HG02759 (cell line): ENCODE measurements at regions not wholly inside any gene's neighbourhood (a gene's known extent, or its start where the extent isn't known, plus 50 kb on each side); places are given as distances from the start of the nearest gene placed in this dataset.
"Not testable (repeated sequence)": the region's sequence is repeated elsewhere in the genome, so short reads cannot be mapped to it uniquely, and the experiment has no call there.

Experiments
- ATAC-seq: cut with Tn5 transposase; IDR thresholded peaks from one replicate; pipeline ENCODE4 v1.9.1; 2021; ENCODE audit warnings: mild to moderate bottlenecking, moderate library complexity; ENCODE audit not compliant: unreplicated experiment

DNA sequence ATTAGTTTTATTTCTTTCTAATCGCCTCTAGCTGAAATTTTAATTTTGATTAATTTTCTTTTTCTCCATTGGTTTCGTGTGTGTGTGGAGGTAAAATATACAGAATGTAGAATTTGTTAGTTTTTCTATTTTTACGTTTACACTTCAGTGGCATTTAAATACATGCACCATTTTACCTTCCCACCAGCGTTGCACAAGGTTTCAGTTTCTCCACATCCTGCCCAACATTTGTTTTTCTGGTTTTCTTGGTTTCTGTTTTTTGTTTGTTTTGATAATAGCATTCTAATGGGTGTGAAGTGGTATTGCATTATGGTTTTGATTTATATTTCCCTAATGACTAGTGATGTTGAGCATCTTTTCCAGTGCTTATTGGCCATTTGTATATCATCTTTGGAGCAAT lies 871.4 kb upstream of the DEFB115 start:
- ATAC-seq, result not testable (repeated sequence)

DNA sequence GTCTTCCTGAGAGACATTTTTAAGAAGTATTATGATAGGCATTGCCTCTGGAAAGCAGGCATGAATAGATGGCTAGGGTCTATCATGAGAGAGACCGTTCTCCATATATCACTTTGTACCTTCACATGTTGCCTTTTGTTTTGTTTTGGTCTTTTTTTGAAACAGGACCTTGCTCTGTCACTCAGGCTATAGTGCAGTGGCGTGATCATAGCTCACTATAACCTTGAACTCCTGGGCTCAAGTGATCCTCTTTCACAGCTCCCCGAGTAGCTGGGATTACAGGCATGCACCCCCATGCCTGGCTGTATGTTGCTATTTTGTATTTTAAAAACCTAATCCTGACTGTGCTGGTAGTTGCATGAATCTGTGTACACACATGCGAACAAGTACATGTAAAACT lies 869.6 kb upstream of the DEFB115 start:
- not testable (repeated sequence) for ATAC-seq

DNA sequence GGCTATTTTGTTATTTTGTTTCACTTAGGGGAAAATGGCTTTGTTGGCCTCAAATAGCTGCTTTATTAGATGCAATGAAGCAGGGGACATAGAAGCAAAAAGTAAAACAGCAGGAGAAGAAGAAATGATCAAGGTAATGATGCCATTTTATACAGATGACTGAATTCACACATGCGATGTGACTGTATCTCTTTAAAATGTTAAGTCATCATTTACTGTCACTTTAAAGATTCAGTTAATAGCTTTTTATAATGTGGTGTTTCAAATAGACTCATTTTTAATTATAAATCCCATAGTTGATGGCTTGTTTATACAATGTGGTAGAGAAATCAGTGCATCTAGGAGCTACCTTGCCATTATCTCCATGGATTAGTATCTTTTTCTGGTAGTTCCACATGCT lies 863.9 kb upstream of the DEFB115 start:
- ATAC-seq, result not testable (repeated sequence)

DNA sequence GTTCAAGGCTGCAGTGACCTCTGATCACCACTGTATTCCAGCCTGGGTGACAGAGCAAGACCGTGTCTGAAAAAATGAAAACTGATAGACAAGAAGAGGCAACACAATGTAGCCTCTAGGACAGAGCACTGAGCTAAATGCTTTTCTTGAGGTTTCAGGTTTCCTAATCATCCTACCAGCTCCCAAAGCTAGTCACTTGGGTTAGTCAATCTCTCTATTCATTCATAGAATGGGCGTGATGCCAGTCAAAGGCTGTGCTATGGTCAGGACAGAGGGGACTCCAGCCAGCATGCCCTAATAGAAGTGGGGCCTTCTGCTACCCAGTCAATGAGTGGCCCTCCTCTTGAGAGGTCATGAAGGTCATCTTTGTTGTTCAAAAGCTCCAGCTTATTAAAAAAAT lies 860.4 kb upstream of the DEFB115 start:
- ATAC-seq, result not testable (repeated sequence)

DNA sequence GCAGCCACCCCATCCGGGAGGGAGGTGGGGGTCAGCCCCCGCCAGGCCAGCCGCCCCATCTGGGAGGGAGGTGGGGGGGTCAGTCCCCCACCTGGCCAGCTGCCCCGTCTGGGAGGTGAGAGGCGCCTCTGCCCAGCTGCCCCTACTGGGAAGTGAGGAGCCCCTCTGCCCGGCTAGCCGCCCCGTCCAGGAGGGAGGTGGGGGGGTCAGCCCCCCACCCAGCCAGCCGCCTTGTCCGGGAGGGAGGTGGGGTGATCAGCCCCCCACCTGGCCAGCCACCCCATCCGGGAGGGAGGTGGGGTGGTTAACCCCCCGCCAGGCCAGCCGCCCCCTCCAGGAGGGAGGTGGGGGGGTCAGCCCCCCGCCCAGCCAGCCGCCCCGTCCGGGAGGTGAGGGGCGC lies 852.4 kb upstream of the DEFB115 start:
- ATAC-seq, result not testable (repeated sequence)

DNA sequence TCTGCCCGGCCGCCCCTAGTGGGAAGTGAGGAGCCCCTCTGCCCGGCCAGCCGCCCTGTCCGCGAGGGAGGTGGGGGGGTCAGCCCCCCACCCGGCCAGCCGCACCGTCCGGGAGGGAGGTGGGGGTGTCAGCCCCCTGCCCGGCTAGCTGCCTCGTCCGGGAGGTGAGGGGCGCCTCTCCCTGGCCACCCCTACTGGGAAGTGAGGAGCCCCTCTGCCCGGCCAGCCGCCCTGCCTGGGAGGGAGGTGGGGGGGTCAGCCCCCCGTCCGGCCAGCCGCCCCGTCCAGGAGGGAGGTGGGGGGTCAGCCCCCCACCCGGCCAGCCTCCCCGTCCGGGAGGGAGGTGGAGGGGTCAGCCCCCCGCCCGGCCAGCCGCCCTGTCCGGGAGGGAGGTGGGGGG lies 851.9 kb upstream of the DEFB115 start:
- not testable (repeated sequence) for ATAC-seq

DNA sequence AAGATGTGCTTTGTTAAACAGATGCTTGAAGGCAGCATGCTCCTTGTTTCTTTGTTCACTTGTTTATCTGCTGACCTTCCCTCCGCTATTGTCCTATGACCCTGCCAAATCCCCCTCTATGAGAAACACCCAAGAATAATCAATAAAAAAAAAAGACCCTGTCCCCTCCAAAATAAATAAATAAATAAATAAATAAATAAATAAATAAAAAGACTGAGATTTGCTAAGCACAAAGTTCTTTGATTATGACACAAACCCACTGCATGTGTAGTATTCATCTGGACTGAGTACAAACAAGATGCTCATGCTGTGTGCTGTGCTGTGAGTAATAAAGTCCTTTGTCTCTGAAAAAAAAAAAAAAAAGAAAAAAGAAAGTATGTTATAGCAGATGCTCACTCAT lies 851.1 kb upstream of the DEFB115 start:
- not testable (repeated sequence) for ATAC-seq

DNA sequence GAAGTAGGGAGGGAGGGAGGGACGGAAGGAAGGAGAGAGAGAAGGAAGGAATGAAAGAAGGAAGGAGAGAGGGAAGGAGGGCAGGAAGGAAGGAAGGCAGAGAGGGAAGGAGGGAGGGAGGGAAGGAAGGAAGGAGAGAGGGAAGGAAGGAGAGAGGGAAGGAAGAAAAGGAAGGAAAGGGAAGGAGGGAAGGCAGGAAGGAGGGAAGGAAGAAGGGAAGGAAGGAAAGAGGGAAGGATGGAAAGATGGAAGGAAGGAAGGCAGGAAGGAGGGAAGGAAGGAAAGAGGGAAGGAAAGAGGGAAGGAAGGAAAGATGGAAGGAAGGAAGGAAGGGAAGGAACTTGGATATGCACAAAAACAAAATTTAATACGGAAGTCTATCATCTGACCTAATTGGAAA lies 844.5 kb upstream of the DEFB115 start:
- ATAC-seq, result no peak

DNA sequence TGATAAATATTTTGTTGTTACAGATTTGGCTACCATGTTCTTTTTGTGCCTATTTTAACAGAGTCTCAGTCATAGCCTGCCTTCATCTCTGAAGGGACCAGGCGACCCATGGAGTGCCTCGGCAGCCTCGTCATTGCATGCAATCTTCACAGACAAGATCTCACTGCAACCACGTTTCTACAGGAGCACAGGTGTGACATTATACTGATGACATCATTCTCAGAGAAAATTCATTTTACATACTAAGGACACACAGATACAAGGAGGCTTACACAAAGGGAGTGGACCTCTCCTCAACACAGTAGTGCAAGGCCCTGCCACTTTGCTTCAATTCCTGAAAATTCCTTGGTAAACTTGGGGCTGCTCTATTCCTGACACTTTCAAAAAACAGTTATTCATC lies 840.1 kb upstream of the DEFB115 start:
- ATAC-seq, result not testable (repeated sequence)

DNA sequence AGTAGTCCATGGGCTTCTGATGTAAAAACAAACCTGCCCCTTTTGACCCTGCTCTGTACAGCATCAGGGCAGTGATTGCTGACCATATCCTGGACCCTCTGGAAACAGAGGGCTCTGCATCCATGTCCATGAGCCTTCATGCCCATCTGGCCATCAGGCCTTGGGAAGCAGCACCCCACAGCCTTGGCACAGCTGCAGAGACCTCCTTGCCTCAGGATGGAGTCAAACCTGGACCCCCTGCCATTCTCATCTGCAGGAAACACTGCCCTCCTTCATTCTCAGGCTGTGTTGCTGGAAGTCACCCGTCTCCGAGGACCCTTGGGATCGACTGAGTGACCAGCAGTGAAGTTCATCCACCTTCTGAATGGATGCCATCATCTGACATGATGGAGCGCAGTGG lies 839.1 kb upstream of the DEFB115 start:
- ATAC-seq, result not testable (repeated sequence)

DNA sequence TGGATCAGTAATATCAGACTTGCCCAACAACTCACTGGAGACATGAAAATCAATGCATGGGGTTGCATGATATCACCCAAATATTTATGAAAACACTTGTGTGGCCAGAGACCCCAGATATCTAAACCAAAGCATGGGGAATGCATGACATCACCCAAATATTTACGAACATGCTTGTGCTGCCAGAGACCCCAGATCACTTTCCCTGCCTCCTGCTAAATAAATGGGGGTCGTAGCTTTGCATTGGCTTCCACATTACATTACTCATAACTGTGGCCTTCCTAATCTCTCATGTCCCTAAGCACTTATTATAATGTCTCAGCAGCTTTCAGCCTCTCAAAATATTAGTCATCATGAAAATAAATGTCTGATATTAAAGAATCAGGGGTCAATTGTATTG lies 838.0 kb upstream of the DEFB115 start:
- no peak for ATAC-seq

DNA sequence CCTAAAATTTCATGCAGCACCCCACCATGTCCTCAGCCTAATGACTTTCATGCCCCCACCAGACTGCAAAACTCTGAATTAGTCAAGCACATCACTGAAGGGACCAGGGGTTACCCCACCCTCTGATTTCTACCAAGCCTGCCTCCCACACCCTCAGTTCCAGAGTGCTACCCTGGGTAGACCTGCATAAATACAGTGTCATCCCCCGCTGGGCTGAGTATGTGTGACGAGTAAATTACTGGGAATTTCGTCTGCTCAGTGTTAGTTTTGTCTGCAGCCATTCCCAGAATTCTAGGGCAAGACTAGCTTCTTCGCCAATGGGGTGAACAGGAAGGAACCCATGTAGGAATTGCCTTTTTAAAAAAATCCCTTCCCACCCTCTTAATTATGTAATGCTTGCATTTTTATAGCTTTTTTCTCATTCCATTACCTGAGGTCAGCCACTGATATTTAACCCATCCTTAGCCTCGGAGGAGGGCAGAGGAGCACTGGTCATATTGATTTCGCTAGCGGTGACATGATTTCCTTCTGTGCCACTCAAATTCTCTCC lies 837.5 kb upstream of the DEFB115 start:
- not testable (repeated sequence) for ATAC-seq
